PC-9 (cell line): ENCODE measurements at regions not wholly inside any gene's neighbourhood (a gene's known extent, or its start where the extent isn't known, plus 50 kb on each side); places are given as distances from the start of the nearest gene placed in this dataset.
"Not testable (repeated sequence)": the region's sequence is repeated elsewhere in the genome, so short reads cannot be mapped to it uniquely, and the experiment has no call there.

Source experiments
- CTCF ChIP-seq: fragments of 200-600 bp; sonication (generic); conservative IDR thresholded peaks from 2 replicates; pipeline ENCODE4 v1.6.1; 2017; ENCODE audit warnings: mixed run types, antibody characterized with exemption, mild to moderate bottlenecking, moderate library complexity
- EZH2 ChIP-seq: fragments of 200-600 bp; sonication (generic); IDR thresholded peaks from 2 replicates; pipeline ENCODE4 v1.8.0; 2017; ENCODE audit warnings: antibody characterized with exemption, low read depth

- not testable (repeated sequence) for TF ChIP-seq CTCF, EZH2
These were observed 91.9 kb upstream of the FNDC3A start for GRCh38 chr13:48883786-48884185.
